ENCODE measurements at regions not wholly inside any gene's neighbourhood (a gene's known extent, or its start where the extent isn't known, plus 50 kb on each side); places are given as distances from the start of the nearest gene placed in this dataset.

- no peak for TF ChIP-seq CTCF (IDR thresholded peaks at IDR 0.05; ENCODE audit: low read depth, low read length, poor library complexity, severe bottlenecking)
- TF ChIP-seq EZH2phosphoT487 (IDR thresholded peaks at IDR 0.05; ENCODE audit: borderline replicate concordance, low read length), result no peak
Measured at GRCh38 chrX:69279234-69279633, 114.0 kb upstream of the PJA1 start.

All from DOHH2 (cell line).